HAP-1 (cell line): ENCODE measurements at regions not wholly inside any gene's neighbourhood (a gene's known extent, or its start where the extent isn't known, plus 50 kb on each side); places are given as distances from the start of the nearest gene placed in this dataset.

ENCODE experiments used
- DNase-seq, 2 experiments: peaks; one replicate each; pipeline ENCODE4 v3.0.0-alpha.2; 2016 to 2020; ENCODE audit warnings: low spot score in 2 of 2
- H3K27me3 ChIP-seq: fragments of 250-450 bp; sonication (Bioruptor Pico); 2 replicates; pipeline ENCODE4 v1.5.1; 2020; ENCODE audit warnings: low read depth, mild to moderate bottlenecking, moderate library complexity
- H3K36me3 ChIP-seq: fragments of 250-450 bp; sonication (Bioruptor Pico); replicated peaks from 2 replicates; pipeline ENCODE4 v1.5.1; 2020; ENCODE audit warnings: mild to moderate bottlenecking
- H3K4me1 ChIP-seq: fragments of 250-450 bp; sonication (Bioruptor Pico); 2 replicates; pipeline ENCODE4 v1.5.1; 2020; ENCODE audit warnings: mild to moderate bottlenecking
- H3K4me3 ChIP-seq: fragments of 250-450 bp; sonication (Bioruptor Pico); 2 replicates; pipeline ENCODE4 v1.5.1; 2020; ENCODE audit warnings: mild to moderate bottlenecking, moderate library complexity
- H3K9me3 ChIP-seq: fragments of 250-450 bp; sonication (Bioruptor Pico); 2 replicates; pipeline ENCODE4 v1.5.1; 2020; ENCODE audit warnings: mild to moderate bottlenecking, moderate library complexity
- in situ Hi-C: fragments of 300-500 bp; cut with MboI; formaldehyde crosslinking; loops from 3 replicates; pipeline ENCODE4 v1.14.3; 2020; ENCODE audit warnings: low sequenced_read_pairs, inconsistent platforms, mixed read lengths

DNA sequence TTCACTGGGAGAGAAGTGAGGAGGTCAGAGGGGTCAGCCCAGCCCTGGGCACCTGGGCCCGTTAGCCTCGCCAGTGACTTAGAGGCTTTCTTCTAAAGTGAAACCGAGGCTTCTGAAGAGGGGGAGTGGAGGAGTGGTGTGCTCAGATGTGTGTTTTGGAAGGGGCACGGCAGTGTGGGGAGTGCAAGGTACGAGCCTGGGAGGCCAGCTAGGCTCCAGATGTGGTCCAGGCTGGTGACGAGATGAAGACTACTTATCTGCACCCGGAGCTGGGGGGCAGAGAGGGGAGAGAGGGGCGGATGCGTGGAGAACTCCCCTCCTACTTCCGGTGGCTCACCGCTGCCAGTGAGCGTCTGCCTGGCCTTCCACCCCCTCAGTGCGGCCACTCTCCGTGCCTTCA is 371.3 kb upstream of the HS6ST1 start:
- Histone ChIP-seq H3K4me3 (no peak overlapping the region), H3K27me3 (no peaks in the 10 kb centered on the region), H3K36me3 (no peaks in the 10 kb centered on the region), H3K4me1 (no peaks in the 10 kb centered on the region), H3K9me3 (no peaks in the 10 kb centered on the region)
- in situ Hi-C loops = no loop called here
- no peak for DNase-seq

DNA sequence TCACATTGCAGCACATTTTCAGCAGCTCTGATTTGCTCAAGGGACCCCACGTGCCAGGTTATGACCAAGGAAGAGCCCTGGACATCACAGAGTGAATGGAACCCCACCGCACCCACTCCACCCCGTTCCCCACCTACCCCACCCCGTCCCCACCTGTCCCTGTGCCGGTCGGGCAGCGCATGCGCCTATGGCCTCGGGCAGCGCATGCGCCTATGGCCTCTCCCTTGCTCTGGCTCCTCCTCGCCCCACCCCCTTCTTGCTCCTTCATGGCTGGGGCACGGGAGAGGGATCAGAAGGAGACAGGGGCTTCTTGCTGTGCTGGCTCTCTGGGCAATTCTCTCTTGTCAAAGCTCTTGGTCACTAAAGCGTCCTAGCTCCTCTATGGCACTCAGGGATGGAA is 371.8 kb upstream of the HS6ST1 start:
- H3K4me3 ChIP-seq = no peak overlapping the region
- in situ Hi-C loops = no loop called here
- DNase-seq = no peak
- H3K36me3 ChIP-seq = no peaks in the 10 kb centered on the region
- no peaks in the 10 kb centered on the region for H3K9me3 ChIP-seq
- H3K27me3 ChIP-seq = no peaks in the 10 kb centered on the region
- no peaks in the 10 kb centered on the region for H3K4me1 ChIP-seq

DNA sequence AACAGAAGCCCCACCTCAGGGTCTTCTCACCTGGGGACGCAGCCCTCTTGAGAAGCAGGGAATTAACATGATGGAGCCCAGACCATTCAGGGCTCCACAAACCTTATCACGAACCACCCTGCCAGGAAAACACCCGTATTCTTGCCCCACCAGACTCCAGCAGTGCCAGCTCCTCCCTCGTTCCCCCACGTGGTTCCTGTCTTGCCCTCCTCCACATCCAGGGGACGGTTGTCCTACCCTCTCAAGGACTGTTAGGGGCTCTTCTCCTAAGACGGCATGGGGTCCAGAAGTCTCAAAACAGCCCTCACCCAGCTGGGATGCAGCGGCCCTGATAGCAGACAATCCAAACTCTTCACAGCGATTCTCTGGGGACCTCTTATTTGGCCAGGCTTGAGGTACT is 372.2 kb upstream of the HS6ST1 start:
- DNase-seq = no peak
- H3K27me3 ChIP-seq = no peaks in the 10 kb centered on the region
- no peaks in the 10 kb centered on the region for H3K9me3 ChIP-seq
- no peak overlapping the region for H3K4me3 ChIP-seq
- in situ Hi-C loops = no loop called here
- no peaks in the 10 kb centered on the region for H3K4me1 ChIP-seq
- no peaks in the 10 kb centered on the region for H3K36me3 ChIP-seq

DNA sequence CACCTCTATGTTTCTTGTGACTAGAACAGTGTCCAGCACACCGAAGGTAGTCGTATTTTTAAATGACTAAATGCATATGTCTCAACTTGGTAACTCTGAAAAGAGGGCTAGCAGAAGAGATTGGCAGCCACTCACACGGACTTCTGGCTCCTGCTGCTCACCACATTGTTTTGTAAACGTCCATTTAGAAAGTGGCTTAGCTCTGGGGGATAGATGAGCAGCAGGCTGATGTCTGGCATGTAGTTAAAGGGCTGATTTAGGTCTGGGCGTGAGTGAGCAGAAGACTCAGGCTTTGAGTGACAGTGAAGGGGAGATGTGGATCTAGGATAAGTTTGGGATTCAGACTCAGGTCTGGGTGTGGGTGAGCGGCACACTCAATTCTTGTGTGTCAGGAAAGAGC is 372.9 kb upstream of the HS6ST1 start:
- in situ Hi-C loops = no loop called here
- DNase-seq = no peak
- Histone ChIP-seq H3K4me1 (no peaks in the 10 kb centered on the region), H3K9me3 (no peaks in the 10 kb centered on the region), H3K4me3 (no peak overlapping the region), H3K27me3 (no peaks in the 10 kb centered on the region), H3K36me3 (no peaks in the 10 kb centered on the region)

DNA sequence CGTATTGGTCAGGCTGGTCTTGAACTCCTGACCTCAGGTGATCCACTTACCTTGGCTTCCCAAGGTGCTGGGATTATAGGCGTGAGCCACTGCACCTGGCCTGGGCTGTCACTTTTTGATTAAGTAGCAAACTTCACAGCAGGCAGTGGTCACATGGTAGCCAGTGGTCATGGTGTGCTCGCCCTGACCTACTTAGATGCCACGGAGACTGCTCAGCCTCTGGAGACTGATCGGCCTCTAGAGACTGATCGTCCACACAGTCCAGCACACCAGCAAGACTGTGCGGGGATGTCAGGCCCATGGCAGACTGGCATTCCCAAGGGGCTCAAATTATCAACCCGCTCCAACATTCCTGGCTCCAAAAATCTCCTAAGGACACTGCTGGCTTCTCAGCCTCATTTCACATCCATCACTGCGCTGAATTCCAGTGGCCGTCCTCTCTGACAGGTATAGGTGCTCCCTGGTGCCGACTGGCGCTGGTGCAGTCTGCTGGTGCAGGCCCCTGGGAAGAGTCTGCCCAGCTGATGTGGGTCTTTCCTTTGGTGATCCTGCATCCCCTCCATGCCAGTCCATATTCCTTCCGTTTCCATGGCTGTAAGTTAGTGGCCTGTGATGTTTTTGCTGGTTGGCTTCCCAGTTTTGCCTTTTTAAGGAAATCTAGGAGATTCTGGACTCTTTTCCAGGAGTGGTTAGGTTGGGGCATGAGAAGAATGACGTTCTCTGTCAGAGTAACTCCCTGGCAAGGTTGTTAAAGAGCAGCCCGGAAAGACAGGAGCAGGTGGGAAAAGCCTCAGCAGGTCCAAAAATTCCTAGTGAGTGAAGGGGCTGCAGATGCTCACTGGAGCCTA is 374.5 kb upstream of the HS6ST1 start:
- DNase-seq = no peak
- in situ Hi-C loops = no loop called here
- no peaks in the 10 kb centered on the region for H3K36me3 ChIP-seq
- H3K27me3 ChIP-seq = no peaks in the 10 kb centered on the region
- no peaks in the 10 kb centered on the region for H3K4me1 ChIP-seq
- no peaks in the 10 kb centered on the region for H3K9me3 ChIP-seq
- H3K4me3 ChIP-seq = no peak overlapping the region

DNA sequence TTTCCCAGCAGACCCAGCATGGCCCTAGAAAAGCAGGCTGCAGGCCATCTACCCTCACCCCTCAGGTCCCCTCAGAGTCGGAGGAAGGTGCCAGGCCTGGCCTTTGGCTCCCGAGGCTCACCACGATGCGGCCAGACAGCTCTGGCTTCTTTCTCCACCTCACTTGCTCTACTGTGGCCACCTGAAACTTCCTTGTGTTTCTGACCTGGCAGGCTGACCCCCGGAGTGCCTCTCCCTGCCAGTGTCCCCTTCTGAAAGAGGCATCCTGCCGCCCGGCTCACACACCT is 375.0 kb upstream of the HS6ST1 start:
- H3K27me3 ChIP-seq = no peaks in the 10 kb centered on the region
- H3K9me3 ChIP-seq = no peaks in the 10 kb centered on the region
- in situ Hi-C loops = no loop called here
- no peak overlapping the region for H3K4me3 ChIP-seq
- no peaks in the 10 kb centered on the region for H3K4me1 ChIP-seq
- H3K36me3 ChIP-seq = no peaks in the 10 kb centered on the region
- DNase-seq = no peak

DNA sequence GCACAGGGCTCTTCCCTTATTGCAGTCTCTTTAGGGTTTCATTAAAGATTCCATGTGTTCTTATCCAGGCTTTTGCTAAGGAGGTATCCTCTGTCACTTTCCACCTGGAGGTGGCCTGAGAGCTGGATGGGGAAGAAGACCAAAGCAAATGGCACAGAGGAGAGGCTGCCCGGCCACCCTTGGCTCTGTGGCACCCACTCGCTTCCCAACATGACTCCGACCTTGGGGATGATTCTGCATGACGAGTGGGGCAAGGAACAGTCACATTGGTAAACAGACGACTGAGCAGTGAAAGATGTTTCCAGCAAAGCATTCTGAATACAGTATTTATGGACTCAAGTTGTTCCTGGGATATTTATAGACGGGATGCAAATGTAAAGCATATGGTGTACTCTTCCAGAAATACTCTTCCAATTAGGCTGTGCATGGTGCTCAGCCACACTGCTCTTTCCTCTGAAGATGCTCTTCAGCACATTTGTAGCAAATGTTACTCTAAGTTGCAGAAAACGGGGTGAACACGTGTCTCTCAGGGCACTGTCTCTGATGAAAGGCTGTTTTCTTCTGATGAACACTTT is 377.1 kb upstream of the HS6ST1 start:
- no peaks in the 10 kb centered on the region for H3K4me1 ChIP-seq
- H3K4me3 ChIP-seq = no peak overlapping the region
- no peaks in the 10 kb centered on the region for H3K36me3 ChIP-seq
- in situ Hi-C loops = no loop called here
- H3K27me3 ChIP-seq = no peaks in the 10 kb centered on the region
- no peak for DNase-seq
- H3K9me3 ChIP-seq = no peaks in the 10 kb centered on the region

DNA sequence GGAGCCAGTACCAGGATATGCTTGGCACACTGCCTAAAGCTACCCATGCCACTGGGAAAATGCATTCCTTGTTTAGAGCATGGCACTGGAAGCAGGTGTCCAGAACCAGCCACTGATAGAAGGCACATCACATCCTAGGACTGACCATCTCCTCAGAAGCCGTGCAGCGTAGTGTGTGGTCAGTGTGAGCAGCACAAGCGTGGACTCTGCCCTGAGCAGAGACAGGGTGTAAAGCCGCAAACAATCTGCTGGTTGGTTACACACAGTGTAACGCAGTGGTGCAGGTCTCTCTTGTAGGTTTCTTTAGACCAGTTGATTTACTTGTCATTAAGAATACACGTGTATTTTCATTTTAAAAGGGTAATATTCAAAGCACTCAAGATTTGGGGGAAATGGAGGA is 377.8 kb upstream of the HS6ST1 start:
- Histone ChIP-seq H3K4me1 (no peaks in the 10 kb centered on the region), H3K36me3 (no peaks in the 10 kb centered on the region), H3K27me3 (no peaks in the 10 kb centered on the region), H3K4me3 (no peak overlapping the region), H3K9me3 (no peaks in the 10 kb centered on the region)
- no peak for DNase-seq
- in situ Hi-C loops = no loop called here

DNA sequence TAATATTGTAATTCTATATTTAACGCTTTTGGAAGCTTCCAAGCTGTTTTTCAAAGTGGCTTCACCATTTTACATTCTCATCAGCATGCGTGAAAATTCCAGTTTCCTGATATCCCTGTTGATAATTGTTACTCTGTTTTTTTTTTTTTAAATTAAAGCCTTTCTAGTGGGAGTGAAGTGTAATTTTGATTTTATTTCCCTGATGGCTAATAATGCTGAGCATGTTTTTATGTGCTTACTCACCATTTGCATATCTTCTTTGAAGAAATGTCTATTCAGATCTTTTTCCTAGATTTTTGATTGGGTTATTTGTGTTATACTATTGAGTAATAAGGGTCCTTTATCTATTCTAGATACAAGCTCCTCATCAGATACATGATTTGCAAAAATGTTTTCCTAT is 382.8 kb upstream of the HS6ST1 start:
- Histone ChIP-seq H3K27me3 (no peaks in the 10 kb centered on the region), H3K4me1 (no peaks in the 10 kb centered on the region), H3K9me3 (no peaks in the 10 kb centered on the region), H3K36me3 (no peaks in the 10 kb centered on the region), H3K4me3 (no peak overlapping the region)
- DNase-seq = no peak
- in situ Hi-C loops = no loop called here

DNA sequence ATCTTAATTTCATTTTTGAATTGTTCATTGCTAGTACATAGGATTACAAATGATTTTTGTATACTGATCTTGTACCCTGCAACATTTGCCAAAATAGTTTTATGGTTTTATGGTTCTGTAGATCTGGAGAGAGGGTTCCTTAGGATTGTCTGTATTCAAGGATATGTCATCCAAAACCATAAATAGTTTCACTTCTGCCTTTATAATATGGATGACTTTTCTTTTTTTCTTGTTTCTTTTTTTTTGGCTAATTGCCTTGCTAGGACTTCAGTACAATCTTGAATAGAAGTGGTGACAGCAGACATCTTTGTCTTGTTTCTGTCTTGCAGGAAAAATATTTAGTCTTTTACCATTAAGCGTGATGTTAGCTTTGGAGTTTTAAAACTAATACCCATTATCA is 383.9 kb upstream of the HS6ST1 start:
- no peak for DNase-seq
- Histone ChIP-seq H3K36me3 (no peaks in the 10 kb centered on the region), H3K4me1 (no peaks in the 10 kb centered on the region), H3K9me3 (no peaks in the 10 kb centered on the region; the same call in 1 of the 2 replicates), H3K4me3 (no peak overlapping the region), H3K27me3 (no peaks in the 10 kb centered on the region)
- in situ Hi-C loops = no loop called here

DNA sequence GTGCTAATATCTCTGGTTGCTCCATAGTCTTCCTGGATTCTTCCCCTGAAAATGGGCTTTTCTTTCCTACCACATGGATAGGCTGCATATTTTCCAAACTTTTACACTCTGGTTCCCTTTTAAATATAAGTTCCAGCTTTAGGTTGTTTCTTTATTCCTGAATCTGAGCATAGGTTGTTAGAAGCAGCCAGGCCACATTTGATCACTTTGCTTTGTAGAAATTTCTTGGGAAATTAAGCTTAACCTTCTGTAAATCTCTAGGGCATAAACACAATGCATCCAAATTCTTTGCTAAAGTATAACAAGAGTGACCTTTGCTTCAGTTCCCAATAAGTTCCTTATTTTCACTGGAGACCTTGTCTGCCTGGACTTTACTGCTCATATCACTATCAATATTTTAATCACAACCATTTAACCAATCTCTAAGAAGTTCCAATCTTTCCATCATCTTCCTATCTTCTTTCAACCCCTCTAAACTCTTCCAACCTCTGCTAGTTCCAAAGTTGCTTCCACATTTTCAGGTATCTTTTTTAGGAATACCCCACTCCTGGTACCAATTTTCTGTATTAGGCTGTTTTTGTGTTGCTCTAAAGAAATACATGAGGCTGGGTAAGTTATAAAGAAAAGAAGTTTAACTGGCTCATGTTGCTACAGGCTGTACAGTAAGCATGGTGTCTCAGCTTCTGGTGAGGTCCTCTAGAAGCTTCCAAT is 389.6 kb upstream of the HS6ST1 start:
- H3K9me3 ChIP-seq = peaks cover 2% of the 10 kb centered on the region; the same call in 1 of the 2 replicates
- H3K36me3 ChIP-seq = no peaks in the 10 kb centered on the region
- in situ Hi-C loops = no loop called here
- H3K27me3 ChIP-seq = no peaks in the 10 kb centered on the region
- H3K4me3 ChIP-seq = no peak overlapping the region
- DNase-seq = no peak
- H3K4me1 ChIP-seq = no peaks in the 10 kb centered on the region

DNA sequence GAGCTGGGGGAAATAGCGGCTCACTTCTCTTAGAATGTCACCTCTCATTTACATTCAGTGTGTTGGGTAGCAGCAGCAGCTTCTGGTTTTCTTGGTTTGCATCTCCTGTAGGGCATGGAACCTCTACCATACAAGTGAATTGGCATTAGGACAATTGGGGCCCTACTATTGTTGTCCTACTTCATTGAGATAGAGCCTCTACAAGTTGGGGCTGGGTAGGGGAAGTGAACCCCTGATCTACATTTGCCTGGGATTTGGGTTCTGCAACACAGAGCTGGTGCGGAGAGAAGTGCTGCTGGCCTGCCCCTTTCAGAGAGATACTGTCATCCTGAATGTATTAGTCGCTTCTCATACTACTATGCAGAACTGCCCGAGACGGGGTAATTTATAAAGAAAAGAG is 391.6 kb upstream of the HS6ST1 start:
- Histone ChIP-seq H3K4me3 (no peak overlapping the region), H3K4me1 (no peaks in the 10 kb centered on the region), H3K36me3 (no peaks in the 10 kb centered on the region), H3K9me3 (peaks cover 2% of the 10 kb centered on the region; the same call in 1 of the 2 replicates), H3K27me3 (no peaks in the 10 kb centered on the region)
- in situ Hi-C loops = no loop called here
- DNase-seq = no peak

DNA sequence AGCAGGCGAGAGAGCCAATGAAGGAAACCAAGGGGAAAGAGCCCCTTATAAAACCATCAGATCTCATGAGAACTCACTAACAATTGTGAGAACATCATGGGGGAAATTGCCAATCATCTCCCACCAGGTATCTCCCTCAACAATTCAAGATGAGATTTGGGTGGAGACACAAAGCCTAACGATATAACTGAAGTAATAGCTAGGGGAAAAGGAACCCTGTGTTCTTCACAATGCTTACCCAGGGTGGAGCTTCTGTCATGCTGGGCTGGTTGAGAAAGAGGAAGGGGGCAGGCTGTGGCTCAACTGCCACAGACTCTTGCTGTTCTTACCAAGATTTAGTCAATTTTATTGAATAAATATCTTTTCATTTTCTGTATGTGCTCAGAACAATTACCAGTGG is 392.1 kb upstream of the HS6ST1 start:
- Histone ChIP-seq H3K36me3 (no peaks in the 10 kb centered on the region), H3K4me3 (no peak overlapping the region), H3K27me3 (no peaks in the 10 kb centered on the region), H3K4me1 (no peaks in the 10 kb centered on the region), H3K9me3 (peaks cover 2% of the 10 kb centered on the region; the same call in 1 of the 2 replicates)
- in situ Hi-C loops = no loop called here
- DNase-seq = no peak

DNA sequence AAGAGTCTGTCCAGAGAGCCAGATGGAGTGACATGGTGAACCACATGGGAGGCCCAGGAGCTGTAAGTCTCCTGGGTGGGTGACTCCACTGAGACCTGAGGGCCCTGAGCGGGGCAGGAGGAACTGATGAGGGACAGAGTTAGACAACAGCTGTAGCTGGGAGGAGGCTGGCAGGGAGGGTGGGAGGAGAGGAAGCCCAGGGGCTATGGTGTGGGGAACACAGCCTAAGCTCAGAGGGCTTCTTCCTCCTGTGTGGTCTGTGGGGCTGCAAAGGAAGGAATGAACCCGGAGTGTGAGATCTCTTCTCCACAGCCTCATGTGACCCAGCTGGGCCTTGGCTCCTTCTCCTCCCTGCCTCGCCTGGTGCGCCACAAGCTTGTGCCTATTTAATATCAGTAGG is 395.6 kb upstream of the HS6ST1 start:
- H3K4me1 ChIP-seq = no peaks in the 10 kb centered on the region
- DNase-seq = no peak

More for the DNA sequence above, 395.6 kb upstream of the HS6ST1 start:
- Histone ChIP-seq H3K27me3 (no peaks in the 10 kb centered on the region), H3K4me3 (no peak overlapping the region), H3K36me3 (no peaks in the 10 kb centered on the region), H3K9me3 (no peaks in the 10 kb centered on the region)
- in situ Hi-C loops = no loop called here
